ENCODE measurements at regions not wholly inside any gene's neighbourhood (a gene's known extent, or its start where the extent isn't known, plus 50 kb on each side); places are given as distances from the start of the nearest gene placed in this dataset.

DNA sequence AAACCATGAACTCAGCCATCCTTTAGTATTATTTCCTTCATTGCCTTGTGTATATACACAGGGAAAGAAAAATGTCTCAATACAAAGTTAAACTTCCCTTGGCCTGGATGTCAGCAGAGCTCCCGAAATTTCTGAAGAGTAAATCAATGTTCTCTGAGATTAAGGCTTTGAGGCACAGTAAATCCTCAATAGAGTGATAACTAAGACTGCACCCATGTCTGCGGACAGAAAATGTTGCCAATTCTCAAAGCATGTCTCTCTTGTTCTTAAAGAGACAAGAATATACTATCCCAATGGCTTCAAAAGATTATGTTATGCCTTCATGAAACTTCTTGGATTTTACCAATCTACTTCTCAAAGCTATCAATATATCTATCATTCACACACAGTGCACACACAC lies 1196.7 kb upstream of the TENM4 start (continued):
- TF ChIP-seq, protein P1, sequence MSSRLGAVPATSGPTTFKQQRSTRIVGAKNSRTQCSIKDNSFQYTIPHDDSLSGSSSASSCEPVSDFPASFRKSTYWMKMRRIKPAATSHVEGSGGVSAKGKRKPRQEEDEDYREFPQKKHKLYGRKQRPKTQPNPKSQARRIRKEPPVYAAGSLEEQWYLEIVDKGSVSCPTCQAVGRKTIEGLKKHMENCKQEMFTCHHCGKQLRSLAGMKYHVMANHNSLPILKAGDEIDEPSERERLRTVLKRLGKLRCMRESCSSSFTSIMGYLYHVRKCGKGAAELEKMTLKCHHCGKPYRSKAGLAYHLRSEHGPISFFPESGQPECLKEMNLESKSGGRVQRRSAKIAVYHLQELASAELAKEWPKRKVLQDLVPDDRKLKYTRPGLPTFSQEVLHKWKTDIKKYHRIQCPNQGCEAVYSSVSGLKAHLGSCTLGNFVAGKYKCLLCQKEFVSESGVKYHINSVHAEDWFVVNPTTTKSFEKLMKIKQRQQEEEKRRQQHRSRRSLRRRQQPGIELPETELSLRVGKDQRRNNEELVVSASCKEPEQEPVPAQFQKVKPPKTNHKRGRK (CRISPR knock-in tag; IDR thresholded peaks at IDR 0.05): no peak

DNA sequence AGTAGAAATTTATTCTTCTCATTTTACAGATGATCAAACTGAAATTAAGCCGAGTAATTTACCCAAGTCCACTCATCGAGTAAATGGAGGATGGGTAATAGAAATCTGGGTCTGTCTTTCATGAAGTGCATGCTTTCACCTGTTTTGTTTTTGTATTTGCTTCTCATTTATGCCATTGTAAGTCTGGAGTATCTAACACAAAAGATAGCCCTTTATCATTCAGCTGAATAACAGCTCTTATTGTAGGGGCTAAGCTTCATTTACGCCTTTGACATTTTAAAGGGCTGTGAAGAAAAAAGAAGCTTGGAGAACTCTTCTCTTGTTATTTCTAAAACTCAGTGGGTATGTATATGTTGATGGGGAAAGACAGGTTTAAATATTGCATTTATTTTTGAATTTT lies 1196.2 kb upstream of the TENM4 start:
- intact Hi-C loops (cut with micrococcal nuclease; ENCODE audit: unreplicated experiment): no loop called here
- no peak overlapping the region for H3K4me2 ChIP-seq (ENCODE audit: low read depth, low read length)
- H3K27ac ChIP-seq (ENCODE audit: extremely low read length, insufficient read depth, low read length): no peak overlapping the region
- H3K79me2 ChIP-seq (ENCODE audit: insufficient read depth, low read length): no peaks in the 10 kb centered on the region
- TF ChIP-seq, protein P2, sequence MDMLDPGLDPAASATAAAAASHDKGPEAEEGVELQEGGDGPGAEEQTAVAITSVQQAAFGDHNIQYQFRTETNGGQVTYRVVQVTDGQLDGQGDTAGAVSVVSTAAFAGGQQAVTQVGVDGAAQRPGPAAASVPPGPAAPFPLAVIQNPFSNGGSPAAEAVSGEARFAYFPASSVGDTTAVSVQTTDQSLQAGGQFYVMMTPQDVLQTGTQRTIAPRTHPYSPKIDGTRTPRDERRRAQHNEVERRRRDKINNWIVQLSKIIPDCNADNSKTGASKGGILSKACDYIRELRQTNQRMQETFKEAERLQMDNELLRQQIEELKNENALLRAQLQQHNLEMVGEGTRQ (IDR thresholded peaks at IDR 0.05; ENCODE audit: low read depth, low read length): no peak
- TF ChIP-seq, protein P2 (CRISPR knock-in tag; IDR thresholded peaks at IDR 0.05; ENCODE audit: borderline replicate concordance): no peak
- TF ChIP-seq, protein P3, sequence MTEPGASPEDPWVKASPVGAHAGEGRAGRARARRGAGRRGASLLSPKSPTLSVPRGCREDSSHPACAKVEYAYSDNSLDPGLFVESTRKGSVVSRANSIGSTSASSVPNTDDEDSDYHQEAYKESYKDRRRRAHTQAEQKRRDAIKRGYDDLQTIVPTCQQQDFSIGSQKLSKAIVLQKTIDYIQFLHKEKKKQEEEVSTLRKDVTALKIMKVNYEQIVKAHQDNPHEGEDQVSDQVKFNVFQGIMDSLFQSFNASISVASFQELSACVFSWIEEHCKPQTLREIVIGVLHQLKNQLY (CRISPR knock-in tag; IDR thresholded peaks at IDR 0.05): no peak
- TF ChIP-seq POLR2A (IDR thresholded peaks at IDR 0.05; ENCODE audit: insufficient read depth in 1 of 2, low read depth in 2 of 2, low read length in 2 of 2) (no peak), ZNF883 (CRISPR knock-in tag; IDR thresholded peaks at IDR 0.05; ENCODE audit: not compliant biosample characterization) (no peak), ZKSCAN5 (CRISPR knock-in tag; IDR thresholded peaks at IDR 0.05) (no peak), ZSCAN31 (CRISPR knock-in tag; IDR thresholded peaks at IDR 0.05; ENCODE audit: low read depth) (no peak), ZNF614 (CRISPR knock-in tag; IDR thresholded peaks at IDR 0.05; ENCODE audit: borderline replicate concordance) (no peak), ZNF30 (CRISPR knock-in tag; IDR thresholded peaks at IDR 0.05) (no peak), MEF2D (CRISPR knock-in tag; IDR thresholded peaks at IDR 0.05) (no peak), ZNF660 (CRISPR knock-in tag; IDR thresholded peaks at IDR 0.05; ENCODE audit: borderline replicate concordance, low read depth) (no peak), THYN1 (CRISPR knock-in tag; IDR thresholded peaks at IDR 0.05; ENCODE audit: borderline replicate concordance, low read depth) (no peak), GTF3A (CRISPR knock-in tag; conservative IDR thresholded peaks at IDR 0.05) (no peak), ZNF713 (CRISPR knock-in tag; IDR thresholded peaks at IDR 0.05) (no peak), KDM5B (CRISPR knock-in tag; IDR thresholded peaks at IDR 0.05; ENCODE audit: borderline replicate concordance) (no peak), ZBTB7A (CRISPR knock-in tag; IDR thresholded peaks at IDR 0.05) (no peak), CEBPG (CRISPR knock-in tag; IDR thresholded peaks at IDR 0.05) (no peak), GPN1 (CRISPR knock-in tag; IDR thresholded peaks at IDR 0.05; ENCODE audit: borderline replicate concordance) (no peak)
- TF ChIP-seq, protein P4, sequence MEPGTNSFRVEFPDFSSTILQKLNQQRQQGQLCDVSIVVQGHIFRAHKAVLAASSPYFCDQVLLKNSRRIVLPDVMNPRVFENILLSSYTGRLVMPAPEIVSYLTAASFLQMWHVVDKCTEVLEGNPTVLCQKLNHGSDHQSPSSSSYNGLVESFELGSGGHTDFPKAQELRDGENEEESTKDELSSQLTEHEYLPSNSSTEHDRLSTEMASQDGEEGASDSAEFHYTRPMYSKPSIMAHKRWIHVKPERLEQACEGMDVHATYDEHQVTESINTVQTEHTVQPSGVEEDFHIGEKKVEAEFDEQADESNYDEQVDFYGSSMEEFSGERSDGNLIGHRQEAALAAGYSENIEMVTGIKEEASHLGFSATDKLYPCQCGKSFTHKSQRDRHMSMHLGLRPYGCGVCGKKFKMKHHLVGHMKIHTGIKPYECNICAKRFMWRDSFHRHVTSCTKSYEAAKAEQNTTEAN (CRISPR knock-in tag; conservative IDR thresholded peaks at IDR 0.05): no peak
- DNase-seq (ENCODE audit: low spot score) (no peak), ATAC-seq (no peak), FAIRE-seq (no peak)
- no peaks in the 10 kb centered on the region for H3K4me1 ChIP-seq (ENCODE audit: insufficient read depth, low read length)
- no peaks in the 10 kb centered on the region for H4K20me1 ChIP-seq (ENCODE audit: insufficient read depth, low read length)
- H3K9ac ChIP-seq (ENCODE audit: insufficient read depth, low read depth, low read length): no peak overlapping the region
- no peaks in the 10 kb centered on the region for H3K36me3 ChIP-seq (replicated peaks in 1 of 2; ENCODE audit: control insufficient read depth in 1 of 2, insufficient read depth in 2 of 2, low read length in 2 of 2)
- H2AFZ ChIP-seq (ENCODE audit: low read length): no peak overlapping the region
- in situ Hi-C loops (cut with HindIII; ENCODE audit: extremely low pct_ligation_motif_present, low pct_unique_long_range_greater_than_20kb): no loop called here
- ChIA-PET CTCF (ENCODE audit: low intra/inter-chr PET ratio, low total read pairs) (no interaction called here), POLR2A (no interaction called here)
- no peaks in the 10 kb centered on the region for H3K27me3 ChIP-seq (ENCODE audit: control insufficient read depth in 1 of 2, insufficient read depth in 2 of 2, low read length in 2 of 2)
- BruUV-seq (replicated peaks): no TSS peak
- 11% methylated on average over 3 of the region's 3 CpGs for WGBS (ENCODE audit: low lambda C conversion rate)
- H3K4me3 ChIP-seq (replicated peaks in 1 of 3; ENCODE audit: insufficient read depth in 1 of 3, low read depth in 2 of 3, low read length in 3 of 3): no peak overlapping the region
- no peaks in the 10 kb centered on the region for H3K9me3 ChIP-seq (ENCODE audit: low read length)
